OCI-LY3 (cell line): ENCODE measurements at regions not wholly inside any gene's neighbourhood (a gene's known extent, or its start where the extent isn't known, plus 50 kb on each side); places are given as distances from the start of the nearest gene placed in this dataset.

Experiments
- EZH2phosphoT487 ChIP-seq: fragments of 200-600 bp; shearing (Covaris generic); IDR thresholded peaks from 2 replicates; pipeline ENCODE4 v1.6.1; 2018; ENCODE audit warnings: antibody characterized with exemption, mixed run types, low read depth
- TF ChIP-seq, protein P1 (sequence below): fragments of 200-600, 300-600 bp; sonication (generic); IDR thresholded peaks from 2 replicates; pipeline ENCODE4 v1.5.1; 2014; ENCODE audit warnings: antibody characterized with exemption, low read length, low read depth

- TF ChIP-seq, protein P1, sequence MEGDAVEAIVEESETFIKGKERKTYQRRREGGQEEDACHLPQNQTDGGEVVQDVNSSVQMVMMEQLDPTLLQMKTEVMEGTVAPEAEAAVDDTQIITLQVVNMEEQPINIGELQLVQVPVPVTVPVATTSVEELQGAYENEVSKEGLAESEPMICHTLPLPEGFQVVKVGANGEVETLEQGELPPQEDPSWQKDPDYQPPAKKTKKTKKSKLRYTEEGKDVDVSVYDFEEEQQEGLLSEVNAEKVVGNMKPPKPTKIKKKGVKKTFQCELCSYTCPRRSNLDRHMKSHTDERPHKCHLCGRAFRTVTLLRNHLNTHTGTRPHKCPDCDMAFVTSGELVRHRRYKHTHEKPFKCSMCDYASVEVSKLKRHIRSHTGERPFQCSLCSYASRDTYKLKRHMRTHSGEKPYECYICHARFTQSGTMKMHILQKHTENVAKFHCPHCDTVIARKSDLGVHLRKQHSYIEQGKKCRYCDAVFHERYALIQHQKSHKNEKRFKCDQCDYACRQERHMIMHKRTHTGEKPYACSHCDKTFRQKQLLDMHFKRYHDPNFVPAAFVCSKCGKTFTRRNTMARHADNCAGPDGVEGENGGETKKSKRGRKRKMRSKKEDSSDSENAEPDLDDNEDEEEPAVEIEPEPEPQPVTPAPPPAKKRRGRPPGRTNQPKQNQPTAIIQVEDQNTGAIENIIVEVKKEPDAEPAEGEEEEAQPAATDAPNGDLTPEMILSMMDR, result no peak
- no peak for TF ChIP-seq EZH2phosphoT487
Observed at GRCh38 chr3:177646749-177647148, 449.5 kb upstream of the TBL1XR1 start.
